Kidney capillary endothelial cell (primary cell): ENCODE measurements at regions not wholly inside any gene's neighbourhood (a gene's known extent, or its start where the extent isn't known, plus 50 kb on each side); places are given as distances from the start of the nearest gene placed in this dataset.

Source experiments
- DNase-seq: peaks from one replicate; pipeline ENCODE4 v3.0.0-alpha.2; 2018; ENCODE audit warnings: low spot score

DNA sequence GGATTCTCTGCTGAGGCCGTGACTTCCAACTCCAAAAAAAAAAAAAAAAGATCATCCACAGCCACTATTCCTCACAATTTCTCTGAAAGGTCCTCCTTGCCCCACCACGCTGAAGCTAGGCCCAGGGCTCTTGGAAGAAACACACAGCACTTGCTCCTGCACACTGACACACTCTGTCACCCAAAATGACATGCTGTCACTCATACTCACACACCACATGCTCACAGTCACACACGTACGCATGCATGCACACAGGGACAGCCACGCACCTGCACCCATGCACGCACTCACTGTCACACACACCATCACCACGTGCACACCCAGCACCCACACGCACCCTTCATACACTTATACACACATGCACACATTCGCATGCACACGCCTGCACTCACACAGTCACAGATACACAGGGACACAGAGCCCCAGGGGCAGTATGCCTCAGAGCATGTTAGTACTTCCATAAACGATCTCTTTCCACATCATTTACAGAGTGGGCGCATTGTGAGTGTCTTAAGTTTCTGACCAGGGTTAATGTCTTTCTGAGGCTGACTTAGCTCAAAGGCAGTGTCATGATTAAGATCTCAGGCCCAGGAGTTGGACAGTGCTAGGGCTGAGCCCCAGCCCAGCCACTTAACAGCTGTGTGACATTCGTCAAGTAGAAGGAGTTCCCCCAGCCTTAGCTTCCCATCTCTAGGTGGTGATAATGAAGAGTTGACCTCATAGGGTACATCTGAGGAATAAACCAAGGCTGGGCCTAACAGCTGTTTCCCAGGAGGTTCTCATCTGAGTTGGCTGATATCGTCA lies 93.4 kb downstream of the GLI2 start:
- DNase-seq: no peak

DNA sequence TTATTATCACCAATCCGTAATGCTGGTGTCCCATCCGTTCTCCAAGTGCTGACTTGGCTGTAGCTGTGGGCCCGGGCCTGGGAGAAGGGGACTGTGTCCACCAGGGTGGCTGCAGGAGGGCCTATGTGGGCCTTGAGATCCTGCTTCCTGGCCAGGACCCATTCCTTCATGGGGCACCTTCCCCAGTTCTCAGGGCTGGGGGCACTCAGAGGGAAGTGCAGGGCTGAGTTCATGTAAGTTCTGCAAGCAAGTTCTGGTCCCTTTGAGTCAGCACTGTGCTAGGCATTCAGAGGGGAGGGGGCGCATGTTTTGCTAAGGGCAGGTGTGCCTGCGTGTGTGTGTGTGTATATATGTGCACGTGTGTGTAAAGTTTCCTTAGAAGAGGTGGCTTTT lies 94.0 kb downstream of the GLI2 start:
- no peak for DNase-seq

DNA sequence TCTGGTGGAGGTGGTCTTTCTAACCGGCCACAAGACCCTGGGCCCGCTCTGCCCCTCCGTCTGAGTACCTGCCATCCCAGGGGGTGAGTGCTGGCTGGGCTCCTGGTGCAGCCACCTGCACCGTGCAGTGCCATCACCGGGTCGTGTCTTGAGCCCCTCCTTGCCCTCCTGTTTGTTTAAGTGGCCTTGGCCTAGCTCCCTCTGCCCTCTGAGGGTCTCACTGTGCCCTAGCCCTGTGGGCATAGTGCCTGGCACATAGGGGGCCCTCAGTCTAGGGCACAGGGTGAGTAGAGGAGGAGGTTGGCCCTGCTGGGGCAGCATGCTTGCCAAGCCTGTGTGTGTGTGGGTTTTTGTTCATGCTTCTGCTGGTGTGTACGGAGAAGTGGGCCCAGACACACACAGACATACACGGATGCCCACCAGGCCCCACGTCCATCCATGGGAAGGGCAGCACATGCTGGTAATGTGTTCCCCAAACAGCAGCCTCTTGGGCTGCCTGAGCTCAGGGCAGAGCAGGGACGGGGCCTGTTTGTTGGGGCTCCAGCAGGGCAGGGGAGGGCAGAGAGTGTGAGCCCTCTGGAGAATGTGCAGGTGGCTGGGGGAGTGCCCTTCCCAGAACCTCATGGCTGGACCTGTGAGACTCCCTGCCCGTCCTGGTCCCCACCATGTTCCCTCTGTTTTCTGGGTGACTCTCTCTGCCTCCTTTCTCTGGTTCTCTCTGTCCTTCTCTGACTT lies 94.6 kb downstream of the GLI2 start:
- no peak for DNase-seq

DNA sequence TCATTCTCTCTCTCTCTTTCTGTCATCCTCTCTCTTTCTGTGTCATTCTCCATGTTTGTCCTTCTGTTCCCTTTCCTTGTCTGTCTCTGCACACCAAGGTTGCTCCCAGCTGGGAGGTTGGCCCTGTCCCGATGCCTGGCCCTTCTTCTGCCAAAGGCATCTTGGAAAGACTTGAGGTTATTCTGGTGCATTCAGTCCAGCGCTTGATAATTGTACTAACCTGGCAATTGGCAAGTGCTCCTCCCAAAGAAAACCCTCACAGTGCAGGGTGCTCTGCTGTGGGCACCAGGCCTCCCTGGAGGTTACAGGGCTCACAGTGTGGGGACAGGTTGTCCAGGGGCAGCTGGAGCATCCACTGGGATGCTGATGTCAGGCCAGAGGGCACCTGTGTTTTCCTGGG lies 95.4 kb downstream of the GLI2 start:
- DNase-seq: no peak

DNA sequence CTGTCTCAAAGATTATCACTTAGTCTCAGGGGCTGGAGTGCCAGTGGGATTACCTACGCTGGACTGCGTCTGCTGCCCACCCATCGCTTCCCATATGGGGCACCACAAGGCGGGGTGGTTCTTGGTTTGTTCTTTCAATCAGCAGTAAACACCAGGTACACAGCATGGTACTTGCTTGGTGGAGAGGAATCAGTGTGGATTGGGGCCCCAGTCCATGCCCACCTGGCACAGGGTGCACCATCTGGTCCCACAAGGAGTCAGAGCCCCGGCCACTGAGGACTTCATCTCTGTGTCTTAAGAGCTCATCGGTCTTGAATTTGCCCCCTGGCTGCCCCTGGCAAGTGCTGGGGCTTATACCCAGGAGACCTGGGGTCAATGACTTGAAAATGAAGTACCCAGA lies 96.2 kb downstream of the GLI2 start:
- no peak for DNase-seq

DNA sequence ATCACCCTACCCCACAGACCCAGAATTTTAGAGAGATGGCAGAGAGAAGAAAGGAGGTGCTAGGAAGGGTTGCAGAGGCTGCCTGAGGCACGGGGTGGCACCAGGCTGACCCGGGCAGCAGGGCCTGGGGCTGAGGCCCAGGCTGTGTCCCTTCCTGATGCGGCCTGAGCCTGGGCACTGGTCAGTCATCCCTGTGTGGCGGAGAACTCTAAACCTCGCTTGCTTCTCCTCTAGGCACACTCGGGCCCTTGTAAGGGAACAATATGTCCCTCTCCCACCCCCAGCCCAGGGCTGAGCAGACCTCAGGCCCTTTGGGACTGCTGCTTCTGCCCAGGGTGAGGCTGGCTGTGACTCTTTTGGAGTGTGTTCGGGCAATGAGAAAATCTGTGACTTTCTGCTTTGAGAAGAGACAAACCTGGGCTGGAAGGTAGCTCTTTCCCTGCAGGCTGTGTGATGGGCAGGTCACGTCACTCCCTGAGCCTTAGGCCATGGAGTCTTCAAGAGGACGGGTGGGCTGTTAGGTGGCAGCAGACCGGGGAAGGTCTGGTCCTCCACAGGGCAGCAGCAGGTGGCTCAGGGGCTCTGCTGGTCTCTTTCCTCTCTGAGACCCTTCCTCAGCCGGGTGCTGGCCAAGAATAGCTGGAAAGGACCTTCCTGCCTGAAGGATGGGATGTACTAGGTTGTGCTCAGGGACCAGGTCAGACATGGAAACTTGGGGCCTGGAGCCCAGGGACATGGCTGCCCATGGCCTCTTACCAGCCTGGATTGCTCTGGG lies 96.8 kb downstream of the GLI2 start:
- DNase-seq: no peak

DNA sequence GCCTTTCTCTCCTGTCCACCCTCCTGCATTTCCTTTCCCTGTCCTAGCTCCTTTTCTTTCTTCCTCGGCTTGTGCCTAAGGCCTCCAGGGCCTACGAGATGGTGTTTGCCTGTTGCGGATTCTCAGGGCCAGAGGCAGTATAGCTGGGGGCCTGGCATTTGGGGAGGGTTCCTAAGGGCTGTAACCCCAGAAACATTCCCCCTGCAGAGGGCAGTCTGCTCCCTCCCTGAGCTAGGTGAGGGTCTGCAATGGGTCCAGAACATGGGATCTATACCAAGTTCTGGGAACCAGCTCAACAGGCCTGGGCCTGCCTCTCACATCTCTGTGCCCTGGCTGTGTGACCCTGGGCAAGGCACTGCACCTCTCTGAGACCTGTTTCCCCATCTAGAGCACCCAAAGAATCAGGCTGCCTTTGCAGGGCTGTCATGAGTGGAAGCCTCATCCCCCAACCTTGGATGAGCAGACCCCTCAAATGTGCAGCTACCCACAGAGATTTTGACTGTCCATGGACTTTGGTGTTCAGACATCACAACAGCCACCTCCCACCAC lies 97.5 kb downstream of the GLI2 start:
- DNase-seq: no peak

DNA sequence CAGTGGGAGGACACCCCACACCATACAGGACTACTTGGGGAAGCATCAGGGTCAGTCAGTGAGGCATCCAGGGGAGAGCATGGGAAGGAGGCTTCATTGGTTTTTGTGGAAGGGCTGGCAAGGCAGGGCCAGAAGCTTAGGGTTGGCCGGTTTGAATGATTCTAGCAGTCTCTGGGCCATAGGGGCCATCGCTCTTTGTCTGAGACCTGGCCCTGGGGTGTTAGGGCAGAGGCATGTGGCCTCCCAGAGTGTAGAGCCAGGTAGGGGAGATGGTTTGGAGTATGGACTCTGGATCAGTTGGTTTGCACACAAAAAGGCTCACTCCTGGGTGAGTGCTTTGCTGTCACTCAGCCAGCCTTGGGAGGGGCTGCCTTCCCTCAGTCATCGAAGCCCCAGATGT lies 98.5 kb downstream of the GLI2 start:
- DNase-seq: no peak

DNA sequence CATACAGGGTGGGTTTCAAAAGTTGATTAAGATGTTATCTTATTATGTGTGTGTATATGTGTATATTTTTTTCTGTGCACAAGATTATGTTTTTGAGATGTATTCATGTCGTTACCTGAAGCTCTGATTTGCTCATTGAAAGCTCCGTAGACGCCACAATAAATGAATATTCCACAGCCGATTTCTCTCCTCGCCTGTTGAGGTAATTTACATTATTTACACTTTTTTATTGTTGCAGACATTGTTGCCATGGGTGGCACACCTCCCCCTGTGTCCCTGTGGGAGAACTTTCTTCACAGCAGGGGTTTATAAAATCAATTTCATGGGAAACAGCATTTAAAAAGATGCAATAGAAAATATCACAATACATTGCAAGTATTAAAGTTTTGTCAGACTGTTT lies 100.6 kb downstream of the GLI2 start:
- no peak for DNase-seq

DNA sequence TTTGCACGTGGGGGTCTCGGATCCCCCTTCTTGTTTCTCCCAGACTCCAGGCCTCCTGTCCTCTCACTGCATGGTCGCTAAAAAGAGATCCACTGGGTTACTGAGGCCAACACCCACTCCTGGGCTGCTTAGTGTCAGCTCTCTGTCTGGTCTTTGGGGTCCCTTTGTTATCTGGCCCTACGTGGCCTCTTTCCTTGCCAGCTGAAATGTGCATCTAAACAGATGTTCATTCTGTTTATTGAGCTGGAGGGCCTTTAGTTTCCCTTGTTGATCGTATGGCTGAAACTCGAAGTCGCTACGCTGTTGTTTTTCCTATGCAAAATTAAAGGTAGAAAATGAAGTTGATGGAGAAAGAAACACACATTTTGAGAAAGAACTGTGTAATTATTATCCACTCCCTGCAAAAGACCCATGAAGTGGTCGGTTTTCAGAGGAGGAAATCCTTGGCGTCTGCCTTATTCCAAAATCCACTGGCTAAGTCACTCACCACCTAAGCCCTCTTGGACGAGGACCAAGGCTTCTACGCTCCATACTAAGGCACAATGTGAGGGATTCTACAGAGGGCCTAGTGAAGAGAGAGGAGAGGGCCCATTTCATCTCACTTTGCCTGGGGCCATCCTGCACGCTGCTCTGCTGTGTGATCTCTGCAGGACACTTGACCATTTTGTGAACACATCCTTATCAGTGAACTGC lies 105.3 kb downstream of the GLI2 start:
- DNase-seq: no peak

DNA sequence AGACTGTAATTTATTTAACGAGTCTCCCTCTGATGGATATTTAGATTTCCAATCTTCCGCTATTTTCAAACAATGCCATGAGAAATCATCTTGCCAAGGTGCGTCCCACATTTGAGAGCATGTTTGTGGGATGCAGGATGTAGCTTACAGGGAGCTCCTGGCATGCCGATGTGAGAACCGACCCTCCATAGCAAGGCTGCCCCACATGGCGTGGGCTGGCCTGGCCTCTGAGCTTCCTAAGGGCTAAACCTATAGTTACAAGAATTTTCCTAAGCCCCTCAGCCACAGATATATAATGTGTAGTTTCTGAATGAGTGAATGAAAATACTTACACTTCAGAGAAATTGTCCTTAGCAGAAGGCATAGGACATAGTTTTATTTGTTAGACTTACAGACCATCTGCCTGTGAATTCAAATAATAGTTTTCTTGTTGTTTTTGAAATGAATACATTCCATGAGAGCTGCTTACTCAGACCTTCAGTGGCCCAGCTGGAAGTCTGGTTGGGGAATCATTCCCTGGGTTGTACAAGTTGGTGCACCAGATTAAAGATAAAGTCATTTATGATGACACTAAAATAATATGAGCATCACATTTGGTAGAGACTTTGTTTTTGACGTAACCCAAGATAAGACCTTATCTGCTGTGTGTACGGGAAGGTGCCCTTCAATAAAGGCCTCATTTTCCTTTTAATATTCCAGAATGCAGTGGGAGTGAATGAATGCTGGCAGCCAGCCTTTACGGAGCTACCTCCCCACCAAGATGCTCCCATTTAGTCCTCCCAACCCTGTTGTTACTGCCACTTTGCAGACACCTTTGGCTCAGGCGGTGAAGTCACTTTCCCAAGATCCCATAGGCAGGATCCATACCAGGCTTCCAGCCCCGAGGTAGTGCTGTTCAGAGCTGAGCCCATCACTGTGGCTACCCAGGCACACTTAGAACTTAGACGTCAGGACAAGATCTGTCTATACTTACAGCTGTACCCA lies 107.1 kb downstream of the GLI2 start:
- no peak for DNase-seq

DNA sequence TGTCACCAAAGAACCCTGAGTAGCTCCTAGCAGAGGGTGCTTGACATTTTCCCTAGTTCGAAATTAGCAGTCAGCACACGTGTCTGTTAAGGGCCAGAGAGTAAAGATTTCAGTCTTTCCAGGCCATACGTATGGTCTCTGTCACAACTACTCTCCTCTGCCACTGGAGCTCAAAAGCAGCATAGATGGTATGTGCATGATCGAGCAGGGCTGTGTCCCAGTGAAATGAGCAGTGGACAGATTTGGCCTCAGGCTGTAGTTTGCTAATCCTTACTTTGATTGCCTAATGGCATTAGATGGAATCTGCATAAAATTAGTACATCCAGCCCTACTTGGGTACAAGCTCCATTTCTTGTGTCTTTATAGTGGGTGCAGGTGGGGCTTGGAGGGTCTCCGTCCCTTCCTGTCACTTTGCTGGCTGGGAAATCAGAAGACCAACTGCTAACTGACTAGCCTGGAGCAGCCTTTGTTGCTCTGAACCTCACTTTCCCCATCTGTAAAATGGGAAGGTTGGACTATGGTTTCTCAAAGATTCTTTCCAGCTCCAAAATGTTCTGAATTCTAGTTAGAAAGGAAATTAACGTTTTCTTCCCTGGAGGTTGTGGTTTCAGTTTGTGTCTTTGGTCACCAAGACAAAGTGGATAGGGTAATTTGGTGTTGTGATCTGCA lies 108.5 kb downstream of the GLI2 start:
- no peak for DNase-seq

DNA sequence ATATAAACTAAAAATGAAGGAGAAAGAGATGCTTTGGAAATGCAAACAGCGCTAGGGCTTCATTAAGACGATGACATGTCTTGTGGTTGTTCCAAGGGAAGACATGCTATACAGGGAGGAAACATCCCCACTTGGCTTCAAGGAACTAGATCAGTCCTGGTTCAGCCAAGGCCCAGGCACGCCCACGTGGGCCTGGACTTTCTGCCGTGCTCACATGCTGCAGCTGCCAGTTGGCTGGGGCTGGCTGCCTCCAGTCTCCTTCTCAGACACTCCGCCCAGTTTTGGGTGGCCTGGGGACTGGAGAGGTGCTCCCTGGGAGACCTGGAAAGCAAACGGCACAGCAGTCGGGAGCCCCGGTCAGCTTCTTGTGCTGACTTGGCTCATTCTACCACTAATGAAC lies 109.6 kb downstream of the GLI2 start:
- no peak for DNase-seq

DNA sequence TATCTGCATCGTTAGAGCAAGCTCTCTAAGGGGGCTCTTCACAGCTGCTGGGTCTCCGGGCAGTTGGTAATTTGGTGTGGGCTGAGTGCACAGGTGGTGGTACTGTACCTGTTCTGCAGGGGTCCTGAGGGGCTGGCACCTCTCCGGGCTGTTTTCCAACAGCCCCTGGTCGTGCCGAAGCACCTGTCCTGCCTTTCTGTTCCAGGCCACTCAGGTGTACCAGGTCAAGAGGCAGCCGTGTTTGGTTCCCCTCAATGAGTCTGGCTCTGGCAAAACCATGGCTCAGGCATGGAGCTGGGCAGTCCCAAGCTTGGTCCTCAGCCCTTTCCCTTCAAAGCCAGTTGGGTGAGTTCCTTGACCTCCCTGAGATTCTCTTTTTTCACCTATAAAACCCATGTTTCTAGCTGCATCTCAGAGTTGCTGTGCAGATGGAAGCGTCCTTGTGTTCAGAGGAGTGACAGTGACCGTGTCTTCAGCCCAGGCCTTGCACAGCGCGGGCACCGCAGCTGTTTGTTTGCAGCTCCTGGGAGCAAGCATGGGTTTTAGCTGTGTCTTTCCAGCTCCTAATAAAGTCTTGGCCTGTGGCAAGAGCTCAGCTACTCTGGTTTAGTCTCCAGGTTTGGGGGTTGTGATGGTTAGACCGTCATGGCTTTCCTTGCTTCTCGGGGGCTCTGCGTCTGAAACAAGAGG lies 110.9 kb downstream of the GLI2 start:
- DNase-seq: no peak

DNA sequence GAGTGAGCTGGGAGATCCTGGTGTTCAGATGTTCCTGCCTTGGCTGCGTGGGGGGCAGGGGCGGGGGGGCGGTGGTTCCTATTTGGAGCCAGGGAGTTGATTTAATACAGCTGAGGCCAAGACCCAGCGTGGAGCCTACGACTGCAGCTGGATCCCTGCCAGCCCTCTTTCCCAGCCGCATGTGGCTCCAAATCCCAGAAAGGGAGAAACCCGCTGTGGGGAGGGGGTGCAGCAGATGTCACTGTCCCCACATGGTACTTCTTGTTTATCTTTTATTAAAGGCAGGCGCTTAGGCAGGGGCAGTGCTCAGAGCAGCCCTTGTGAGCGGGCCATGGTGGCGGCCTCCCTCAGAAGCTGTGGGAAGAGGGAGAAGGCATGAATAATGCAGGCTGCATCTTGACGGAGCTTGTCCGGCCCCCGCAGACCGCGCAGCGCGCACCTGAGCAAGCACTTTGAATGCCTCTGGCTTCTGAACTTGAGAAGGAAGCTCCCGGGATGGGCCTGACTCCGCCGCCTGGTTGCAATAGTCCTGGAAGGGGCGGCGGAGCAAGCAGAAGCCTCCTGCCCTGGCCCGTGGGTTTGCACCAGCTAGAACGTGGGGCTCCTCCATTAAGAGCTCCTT lies 112.1 kb downstream of the GLI2 start:
- DNase-seq: no peak

DNA sequence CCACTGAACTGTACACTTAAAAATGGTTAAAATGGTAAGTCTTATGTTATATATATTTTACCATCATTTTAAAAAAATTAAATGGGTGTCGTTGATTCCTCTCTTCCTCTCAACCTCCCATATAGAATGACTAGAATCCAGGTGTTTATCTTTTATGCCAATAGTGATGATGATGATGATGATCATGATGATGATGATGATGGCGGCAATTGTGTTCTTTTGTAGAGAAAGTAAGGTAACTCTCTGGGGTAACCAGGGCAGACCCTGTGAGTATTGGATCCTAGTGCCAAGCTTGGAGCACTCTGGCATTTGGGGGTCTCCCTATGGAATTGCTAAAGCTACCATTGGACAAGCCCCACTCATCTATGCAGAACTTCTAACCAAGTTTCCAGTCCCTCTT lies 113.6 kb downstream of the GLI2 start:
- DNase-seq: no peak

DNA sequence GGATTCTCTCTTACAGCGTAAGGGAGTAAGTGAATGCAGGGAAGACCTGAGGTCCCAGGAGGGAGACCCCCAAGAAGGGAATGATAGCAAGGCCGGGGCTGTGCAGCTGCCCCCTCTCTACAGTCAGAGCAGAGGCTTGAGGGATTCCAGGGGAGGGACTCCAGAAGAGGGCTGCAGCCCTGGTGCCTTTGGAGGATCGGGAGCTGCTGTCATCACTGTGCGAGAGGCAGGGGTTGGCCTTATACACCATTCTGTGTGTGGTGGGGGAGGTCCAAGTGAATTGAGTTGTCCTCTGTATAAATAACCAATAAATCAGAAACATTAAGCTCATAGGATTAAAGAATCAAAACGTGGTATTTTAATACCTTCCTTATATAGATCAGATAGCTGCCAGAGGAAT lies 114.9 kb downstream of the GLI2 start:
- DNase-seq: no peak

DNA sequence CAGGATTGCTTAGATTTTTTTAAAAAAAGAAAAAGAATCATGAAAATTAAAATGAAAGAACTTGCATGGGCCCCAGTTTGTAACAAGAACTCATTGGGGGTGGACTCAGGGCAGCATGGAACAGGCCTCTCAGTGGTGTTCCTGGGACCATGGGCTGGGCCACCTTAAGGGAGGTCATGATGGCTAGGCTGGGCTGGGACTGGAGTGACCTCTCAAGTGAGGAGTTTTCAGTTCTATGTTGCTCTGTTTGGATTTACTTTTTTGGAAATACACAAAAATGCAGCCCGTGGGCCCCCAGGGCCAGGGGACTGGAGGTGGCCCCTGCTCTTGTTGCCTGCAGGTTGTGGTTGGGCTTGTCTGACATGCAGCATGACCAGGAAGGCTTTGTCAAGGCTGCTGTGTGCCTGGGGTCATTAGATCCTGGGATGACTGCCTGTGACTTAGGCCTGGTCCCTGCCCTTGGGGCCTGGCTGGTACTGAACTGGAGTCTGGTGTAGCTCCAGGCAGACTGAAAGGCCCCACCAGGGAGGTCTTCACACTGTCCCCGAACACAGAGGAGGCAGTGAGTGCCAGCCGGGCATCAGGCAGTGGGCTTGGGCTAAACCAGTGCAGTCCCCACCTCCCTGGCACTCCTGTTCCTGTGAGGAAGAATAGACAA lies 115.6 kb downstream of the GLI2 start:
- DNase-seq: no peak
